Chondrocyte (in vitro differentiated cells): ENCODE measurements at regions not wholly inside any gene's neighbourhood (a gene's known extent, or its start where the extent isn't known, plus 50 kb on each side); places are given as distances from the start of the nearest gene placed in this dataset.

Source experiments
- DNase-seq: peaks from one replicate; pipeline ENCODE4 v3.0.0; 2021; ENCODE audit warnings: mixed read lengths, low spot score
- H3K27ac Mint-ChIP-seq: one replicate; pipeline ENCODE4 v1.8.0; 2021; ENCODE audit warnings: mild to moderate bottlenecking, moderate library complexity, mixed read lengths; ENCODE audit not compliant: unreplicated experiment
- H3K27me3 Mint-ChIP-seq: 2 replicates; pipeline ENCODE4 v1.8.0; 2021; ENCODE audit warnings: low read depth, mixed read lengths
- H3K36me3 Mint-ChIP-seq: 2 replicates; pipeline ENCODE4 v1.8.0; 2021; ENCODE audit warnings: low read depth, mixed read lengths
- H3K4me1 Mint-ChIP-seq: 2 replicates; pipeline ENCODE4 v1.8.0; 2021; ENCODE audit warnings: low read depth, mild to moderate bottlenecking, mixed read lengths
- H3K4me3 Mint-ChIP-seq: one replicate; pipeline ENCODE4 v1.8.0; 2021; ENCODE audit warnings: mild to moderate bottlenecking, moderate library complexity, mixed read lengths; ENCODE audit not compliant: unreplicated experiment
- H3K9me3 Mint-ChIP-seq: 2 replicates; pipeline ENCODE4 v1.8.0; 2021; ENCODE audit warnings: low read depth, mixed read lengths
- TF ChIP-seq, protein P1 (sequence below): fragments of 200-600 bp; sonication (generic); IDR thresholded peaks from 2 replicates; pipeline ENCODE4 v1.5.0; 2021; ENCODE audit warnings: antibody characterized with exemption, mild to moderate bottlenecking, moderate library complexity

GRCh38 chr1:114232691-114233090 lies 79.0 kb upstream of the SYT6 start:
- Mint-ChIP-seq H3K36me3 (no peaks in the 10 kb centered on the region), H3K4me1 (no peaks in the 10 kb centered on the region), H3K4me3 (no peak overlapping the region), H3K9me3 (no peaks in the 10 kb centered on the region), H3K27me3 (peaks cover 30% of the 10 kb centered on the region), H3K27ac (no peak overlapping the region)
- DNase-seq, result no peak
- TF ChIP-seq, protein P1, sequence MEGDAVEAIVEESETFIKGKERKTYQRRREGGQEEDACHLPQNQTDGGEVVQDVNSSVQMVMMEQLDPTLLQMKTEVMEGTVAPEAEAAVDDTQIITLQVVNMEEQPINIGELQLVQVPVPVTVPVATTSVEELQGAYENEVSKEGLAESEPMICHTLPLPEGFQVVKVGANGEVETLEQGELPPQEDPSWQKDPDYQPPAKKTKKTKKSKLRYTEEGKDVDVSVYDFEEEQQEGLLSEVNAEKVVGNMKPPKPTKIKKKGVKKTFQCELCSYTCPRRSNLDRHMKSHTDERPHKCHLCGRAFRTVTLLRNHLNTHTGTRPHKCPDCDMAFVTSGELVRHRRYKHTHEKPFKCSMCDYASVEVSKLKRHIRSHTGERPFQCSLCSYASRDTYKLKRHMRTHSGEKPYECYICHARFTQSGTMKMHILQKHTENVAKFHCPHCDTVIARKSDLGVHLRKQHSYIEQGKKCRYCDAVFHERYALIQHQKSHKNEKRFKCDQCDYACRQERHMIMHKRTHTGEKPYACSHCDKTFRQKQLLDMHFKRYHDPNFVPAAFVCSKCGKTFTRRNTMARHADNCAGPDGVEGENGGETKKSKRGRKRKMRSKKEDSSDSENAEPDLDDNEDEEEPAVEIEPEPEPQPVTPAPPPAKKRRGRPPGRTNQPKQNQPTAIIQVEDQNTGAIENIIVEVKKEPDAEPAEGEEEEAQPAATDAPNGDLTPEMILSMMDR, result no peak

DNA sequence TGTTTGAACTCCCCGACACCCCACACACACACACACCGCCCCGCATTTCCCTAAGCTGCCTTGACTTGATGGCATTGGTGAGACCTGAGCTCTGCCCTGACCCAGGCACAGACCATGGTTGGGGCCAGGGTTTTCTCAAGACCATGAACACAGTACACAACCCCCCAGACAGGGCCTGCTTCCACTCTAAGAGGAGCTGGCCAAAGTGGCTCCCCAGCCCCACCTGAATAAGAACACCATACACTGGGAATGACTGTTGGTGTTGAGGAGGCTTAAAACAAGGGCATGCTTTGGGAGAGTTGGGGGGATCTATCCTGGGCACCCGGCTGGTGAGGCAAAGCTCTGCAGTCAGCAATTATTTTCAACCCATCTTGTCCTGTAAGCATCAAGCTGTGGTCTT lies 77.6 kb upstream of the SYT6 start:
- TF ChIP-seq, protein P1, result no peak
- Mint-ChIP-seq H3K4me3 (no peak overlapping the region), H3K27ac (no peak overlapping the region)

GRCh38 chr1:114229368-114229767 lies 75.7 kb upstream of the SYT6 start:
- no peak overlapping the region for H3K4me3 Mint-ChIP-seq
- H3K4me1 Mint-ChIP-seq, result no peaks in the 10 kb centered on the region
- peaks cover 26% of the 10 kb centered on the region for H3K27me3 Mint-ChIP-seq
- TF ChIP-seq, protein P1, result no peak
- DNase-seq, result no peak
- no peaks in the 10 kb centered on the region for H3K9me3 Mint-ChIP-seq
- H3K27ac Mint-ChIP-seq, result no peak overlapping the region
- H3K36me3 Mint-ChIP-seq, result no peaks in the 10 kb centered on the region

More for the DNA sequence above, 77.6 kb upstream of the SYT6 start:
- no peaks in the 10 kb centered on the region for H3K4me1 Mint-ChIP-seq
- no peak for DNase-seq
- peaks cover 33% of the 10 kb centered on the region for H3K27me3 Mint-ChIP-seq
- H3K36me3 Mint-ChIP-seq, result no peaks in the 10 kb centered on the region
- no peaks in the 10 kb centered on the region for H3K9me3 Mint-ChIP-seq

DNA sequence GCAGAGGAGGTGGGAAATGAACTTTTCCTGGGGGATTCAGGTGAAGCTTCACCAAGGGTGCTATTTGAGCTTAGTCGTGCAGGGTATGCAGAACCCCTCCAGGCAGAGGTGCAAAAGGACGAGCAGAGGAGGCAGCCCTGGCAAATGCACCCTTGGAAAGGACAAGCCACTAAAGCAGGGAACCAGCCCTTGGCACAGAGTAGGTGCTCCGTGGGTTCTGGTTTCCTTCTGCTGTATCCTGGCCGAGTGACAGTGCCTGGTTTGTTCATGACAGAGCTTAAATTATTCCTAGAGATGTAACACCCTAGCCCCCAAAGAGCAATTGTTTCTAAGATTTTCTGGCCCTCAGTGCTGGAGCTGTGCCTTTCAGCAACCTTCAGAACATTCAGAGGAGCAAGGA lies 73.4 kb upstream of the SYT6 start:
- no peak overlapping the region for H3K4me3 Mint-ChIP-seq
- H3K27ac Mint-ChIP-seq, result no peak overlapping the region
- no peak for DNase-seq
- peaks cover 24% of the 10 kb centered on the region for H3K27me3 Mint-ChIP-seq
- no peaks in the 10 kb centered on the region for H3K9me3 Mint-ChIP-seq
- TF ChIP-seq, protein P1, result no peak
- H3K36me3 Mint-ChIP-seq, result no peaks in the 10 kb centered on the region
- H3K4me1 Mint-ChIP-seq, result no peaks in the 10 kb centered on the region

DNA sequence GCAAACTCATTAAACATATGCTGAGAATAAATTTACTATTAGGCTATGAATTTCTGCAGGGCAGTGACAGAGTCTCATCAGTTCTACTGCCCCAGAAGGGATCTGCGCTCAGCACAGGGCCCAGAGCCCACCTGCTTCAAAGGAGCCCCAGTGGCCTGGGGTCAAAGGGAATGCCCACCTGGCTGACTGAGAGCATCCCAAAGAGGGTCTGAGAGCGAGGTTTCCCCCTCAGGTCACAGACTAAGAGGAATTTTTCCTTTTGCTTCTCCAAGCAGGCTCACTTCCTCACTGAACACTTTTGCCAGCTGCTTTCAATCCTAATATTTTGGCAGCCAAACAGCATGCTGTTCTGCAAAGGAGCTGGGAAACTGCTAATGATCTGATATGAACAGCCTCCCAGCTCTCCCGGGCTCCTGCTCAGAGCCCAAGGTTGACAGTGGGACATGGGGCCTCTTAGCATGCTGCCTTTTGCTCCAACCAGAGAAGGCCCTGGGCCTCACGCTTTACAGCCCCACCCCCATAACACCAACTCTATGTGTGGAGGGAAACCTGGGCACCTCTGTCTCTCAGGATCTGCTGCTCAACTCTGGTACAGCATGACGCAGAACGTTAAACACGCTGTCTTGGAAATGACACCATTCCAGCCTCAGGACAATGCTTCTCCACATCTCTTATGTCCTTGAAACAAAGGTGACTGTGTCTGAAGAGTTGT lies 70.7 kb upstream of the SYT6 start:
- TF ChIP-seq, protein P1, result no peak
- H3K4me3 Mint-ChIP-seq, result no peak overlapping the region
- H3K36me3 Mint-ChIP-seq, result no peaks in the 10 kb centered on the region
- H3K4me1 Mint-ChIP-seq, result no peaks in the 10 kb centered on the region
- no peaks in the 10 kb centered on the region for H3K9me3 Mint-ChIP-seq
- DNase-seq, result no peak
- H3K27me3 Mint-ChIP-seq, result peaks cover 12% of the 10 kb centered on the region
- no peak overlapping the region for H3K27ac Mint-ChIP-seq
